Loucy (cell line): ENCODE measurements at regions not wholly inside any gene's neighbourhood (a gene's known extent, or its start where the extent isn't known, plus 50 kb on each side); places are given as distances from the start of the nearest gene placed in this dataset.

Source experiments
- H2AFZ ChIP-seq: fragments of 200-600 bp; sonication (generic); 2 replicates; pipeline ENCODE4 v1.6.0; 2016; ENCODE audit warnings: antibody characterized with exemption, mild to moderate bottlenecking, low read length, moderate library complexity
- H3F3A ChIP-seq: fragments of 200-600 bp; 2 replicates; pipeline ENCODE4 v1.6.0; 2016; ENCODE audit warnings: antibody characterized with exemption, low read depth, mild to moderate bottlenecking
- H3K27me3 ChIP-seq: fragments of 200-600 bp; sonication (generic); 2 replicates; pipeline ENCODE4 v1.6.1; 2014; ENCODE audit warnings: low read length, mild to moderate bottlenecking; ENCODE audit not compliant: insufficient read depth, poor library complexity, severe bottlenecking
- H3K36me3 ChIP-seq: fragments of 200-600 bp; sonication (generic); 2 replicates; pipeline ENCODE4 v1.6.1; 2016; ENCODE audit warnings: low read length; ENCODE audit not compliant: insufficient read depth
- H3K4me1 ChIP-seq: fragments of 200-600 bp; sonication (generic); 2 replicates; pipeline ENCODE4 v1.5.1; 2014; ENCODE audit warnings: low read length, mild to moderate bottlenecking; ENCODE audit not compliant: insufficient read depth, poor library complexity, severe bottlenecking
- H3K4me2 ChIP-seq: fragments of 200-600 bp; sonication (generic); 2 replicates; pipeline ENCODE4 v1.6.0; 2014; ENCODE audit warnings: antibody characterized with exemption, low read length, low read depth, mild to moderate bottlenecking; ENCODE audit not compliant: poor library complexity, severe bottlenecking
- H3K4me3 ChIP-seq: fragments of 200-600 bp; sonication (generic); 2 replicates; pipeline ENCODE4 v1.5.1; 2014; ENCODE audit warnings: low read length, mild to moderate bottlenecking, mixed read lengths; ENCODE audit not compliant: poor library complexity, severe bottlenecking
- H3K79me2 ChIP-seq: fragments of 200-600 bp; sonication (generic); 2 replicates; pipeline ENCODE4 v1.6.1; 2014; ENCODE audit warnings: low read length; ENCODE audit not compliant: insufficient read depth
- H3K9ac ChIP-seq: fragments of 200-600 bp; sonication (generic); 2 replicates; pipeline ENCODE4 v1.6.0; 2014; ENCODE audit warnings: mild to moderate bottlenecking, low read depth, low read length, moderate library complexity; ENCODE audit not compliant: poor library complexity, severe bottlenecking
- H3K9me2 ChIP-seq: fragments of 200-600 bp; sonication (generic); replicated peaks from 2 replicates; pipeline ENCODE4 v1.6.1; 2016; ENCODE audit warnings: low read depth, low read length, mixed read lengths
- H3K9me3 ChIP-seq: fragments of 200-600 bp; sonication (generic); 2 replicates; pipeline ENCODE4 v1.6.1; 2014; ENCODE audit warnings: mild to moderate bottlenecking, antibody characterized with exemption, low read length, low read depth; ENCODE audit not compliant: insufficient read depth
- H4K20me1 ChIP-seq: fragments of 200-600 bp; sonication (generic); 2 replicates; pipeline ENCODE4 v1.6.0; 2014; ENCODE audit warnings: antibody characterized with exemption, low read length, mild to moderate bottlenecking; ENCODE audit not compliant: insufficient read depth, poor library complexity, severe bottlenecking
- CTCF ChIP-seq: fragments of 200-600 bp; sonication (generic); conservative IDR thresholded peaks from 2 replicates; pipeline ENCODE4 v1.5.1; 2014; ENCODE audit warnings: mild to moderate bottlenecking, antibody characterized with exemption, low read length
- EZH2phosphoT487 ChIP-seq: fragments of 200-600 bp; IDR thresholded peaks from 2 replicates; pipeline ENCODE4 v1.6.1; 2018; ENCODE audit warnings: antibody characterized with exemption, mild to moderate bottlenecking, moderate library complexity, borderline replicate concordance

GRCh38 chr2:22499082-22499839 lies 885.7 kb upstream of the KLHL29 start:
- Histone ChIP-seq H3K36me3 (no peaks in the 10 kb centered on the region), H3K9ac (no peak overlapping the region), H3K27me3 (no peaks in the 10 kb centered on the region), H2AFZ (no peak overlapping the region), H3K4me3 (no peak overlapping the region), H4K20me1 (no peaks in the 10 kb centered on the region), H3K4me1 (no peaks in the 10 kb centered on the region), H3K79me2 (no peaks in the 10 kb centered on the region), H3K9me3 (no peaks in the 10 kb centered on the region), H3K4me2 (no peak overlapping the region), H3K9me2 (no peaks in the 10 kb centered on the region), H3F3A (no peaks in the 10 kb centered on the region)
- TF ChIP-seq EZH2phosphoT487, result no peak
- TF ChIP-seq CTCF, result no peak

- Histone ChIP-seq H3K79me2 (no peaks in the 10 kb centered on the region), H3K4me3 (no peak overlapping the region), H3K9me2 (no peaks in the 10 kb centered on the region), H3K4me1 (no peaks in the 10 kb centered on the region), H3K36me3 (no peaks in the 10 kb centered on the region), H3K27me3 (no peaks in the 10 kb centered on the region), H3K9me3 (no peaks in the 10 kb centered on the region), H3K4me2 (no peak overlapping the region), H3F3A (no peaks in the 10 kb centered on the region), H4K20me1 (no peaks in the 10 kb centered on the region), H3K9ac (no peak overlapping the region), H2AFZ (no peak overlapping the region)
- TF ChIP-seq EZH2phosphoT487 (no peak), CTCF (no peak)
These were observed 884.4 kb upstream of the KLHL29 start for GRCh38 chr2:22500555-22500935.

GRCh38 chr2:22501851-22502250 lies 883.1 kb upstream of the KLHL29 start:
- no peak overlapping the region for H3K4me3 ChIP-seq
- H3K36me3 ChIP-seq, result no peaks in the 10 kb centered on the region
- H3K4me1 ChIP-seq, result no peaks in the 10 kb centered on the region
- no peak overlapping the region for H2AFZ ChIP-seq
- H3K4me2 ChIP-seq, result no peak overlapping the region
- H3K79me2 ChIP-seq, result no peaks in the 10 kb centered on the region
- TF ChIP-seq EZH2phosphoT487 (no peak), CTCF (no peak)
- H3K9me3 ChIP-seq, result no peaks in the 10 kb centered on the region
- H3K9ac ChIP-seq, result no peak overlapping the region
- H4K20me1 ChIP-seq, result no peaks in the 10 kb centered on the region
- H3F3A ChIP-seq, result no peaks in the 10 kb centered on the region
- H3K9me2 ChIP-seq, result no peaks in the 10 kb centered on the region
- H3K27me3 ChIP-seq, result no peaks in the 10 kb centered on the region
